HepG2 (cell line): ENCODE measurements at regions not wholly inside any gene's neighbourhood (a gene's known extent, or its start where the extent isn't known, plus 50 kb on each side); places are given as distances from the start of the nearest gene placed in this dataset.

Experiments
- ATAC-seq: fragments of 200-7000 bp; cut with Tn5 transposase; 3 replicates; pipeline ENCODE4 v1.9.1; 2020; ENCODE audit warnings: mild to moderate bottlenecking, moderate library complexity
- BruUV-seq: library from RNA; stranded (reverse); fragments of 400-500 nt; replicated peaks from 2 replicates; lab custom pipeline; 2021; lab: Mats Ljungman, UMichigan
- CTCF ChIA-PET: fragments of 300-600 bp; formaldehyde crosslinking; extraction: SDS; loops from one replicate; lab custom pipeline; 2021; ENCODE audit warnings: low total read pairs, inconsistent platforms, low intra/inter-chr PET ratio; lab: Yijun Ruan, JAX
- POLR2A ChIA-PET: fragments of 350-600 bp; sonication (Branson Sonifier 250); formaldehyde crosslinking; loops from one replicate; lab custom pipeline; 2020; ENCODE audit warnings: antibody characterized with exemption, inconsistent platforms; lab: Yijun Ruan, JAX
- DNase-seq: peaks from one replicate; pipeline ENCODE4 v3.0.0-alpha.2; 2015; ENCODE audit warnings: low spot score
- FAIRE-seq: peaks from 3 replicates; lab custom pipeline; 2011; peaks lifted over from hg19 to GRCh38; lab: Jason Lieb, UNC
- H2AFZ ChIP-seq: one replicate; pipeline ENCODE4 v1.6.1; 2011; ENCODE audit warnings: low read length, inconsistent platforms
- H3K27ac ChIP-seq: fragments of 300-600 bp; 3 replicates; pipeline ENCODE4 v1.8.0; 2011; ENCODE audit warnings: mixed run types, mild to moderate bottlenecking, mixed read lengths, low read length, inconsistent platforms; ENCODE audit not compliant: insufficient read depth; ENCODE audit errors: extremely low read length
- H3K27me3 ChIP-seq, 2 experiments: fragments of 200-600 bp in 1 of 2; 2 replicates in 1 of 2; 3 replicates in 1 of 2; pipeline versions ENCODE4 v1.6.0 to v1.8.0; 2011; ENCODE audit warnings: low read length in 2 of 2, mild to moderate bottlenecking in 2 of 2, moderate library complexity in 2 of 2, inconsistent platforms in 1 of 2; ENCODE audit not compliant: insufficient read depth in 2 of 2, control insufficient read depth in 1 of 2
- H3K36me3 ChIP-seq, 2 experiments: fragments of 200-600 bp in 1 of 2; replicated peaks in 1 of 2; 2 replicates in 1 of 2; 3 replicates in 1 of 2; pipeline versions ENCODE4 v1.5.1 to v1.8.0; 2011; ENCODE audit warnings: low read length in 2 of 2, inconsistent platforms in 1 of 2; ENCODE audit not compliant: insufficient read depth in 2 of 2, control insufficient read depth in 1 of 2
- H3K4me1 ChIP-seq: 2 replicates; pipeline ENCODE4 v1.5.1; 2012; ENCODE audit warnings: low read length, inconsistent platforms; ENCODE audit not compliant: insufficient read depth
- H3K4me2 ChIP-seq: 2 replicates; pipeline ENCODE4 v1.6.0; 2011; ENCODE audit warnings: low read depth, low read length, inconsistent platforms
- H3K4me3 ChIP-seq, 3 experiments: fragments of 200-600 bp in 1 of 3; sonication (generic), shearing (Covaris generic) in 1 of 3; replicated peaks in 1 of 3; 2 replicates each; pipeline ENCODE4 v1.5.1; 2011 to 2016; ENCODE audit warnings: low read length in 3 of 3, inconsistent platforms in 2 of 3, low read depth in 2 of 3, mild to moderate bottlenecking in 2 of 3, control low read depth in 1 of 3, mixed read lengths in 1 of 3; ENCODE audit not compliant: insufficient read depth in 1 of 3
- H3K79me2 ChIP-seq: one replicate; pipeline ENCODE4 v1.6.1; 2011; ENCODE audit warnings: low read length, inconsistent platforms; ENCODE audit not compliant: insufficient read depth
- H3K9ac ChIP-seq: 2 replicates; pipeline ENCODE4 v1.6.0; 2011; ENCODE audit warnings: mild to moderate bottlenecking, low read depth, low read length, inconsistent platforms; ENCODE audit not compliant: insufficient read depth
- H3K9me3 ChIP-seq: 2 replicates; pipeline ENCODE4 v1.5.1; 2012; ENCODE audit warnings: mild to moderate bottlenecking, low read length
- H4K20me1 ChIP-seq: 2 replicates; pipeline ENCODE4 v1.6.0; 2011; ENCODE audit warnings: inconsistent platforms, mild to moderate bottlenecking, low read length, moderate library complexity; ENCODE audit not compliant: insufficient read depth
- ATRX ChIP-seq: sonication (generic); formaldehyde crosslinking; IDR thresholded peaks from 2 replicates; pipeline ENCODE4 v1.4.0; 2020; ENCODE audit warnings: missing genetic modification reagents, borderline replicate concordance
- BORCS8-MEF2B ChIP-seq: sonication (generic); formaldehyde crosslinking; IDR thresholded peaks from 2 replicates; pipeline ENCODE4 v1.8.0; 2022; ENCODE audit warnings: mild to moderate bottlenecking, missing genetic modification reagents
- GMEB1 ChIP-seq: sonication (generic); formaldehyde crosslinking; IDR thresholded peaks from 2 replicates; pipeline ENCODE4 v1.5.1; 2020; ENCODE audit warnings: missing genetic modification reagents, mild to moderate bottlenecking, borderline replicate concordance
- MNT ChIP-seq: fragments of 450-650 bp; IDR thresholded peaks from 2 replicates; pipeline ENCODE4 v1.6.1; 2016
- MXD4 ChIP-seq: IDR thresholded peaks from 2 replicates; pipeline ENCODE4 v1.6.1; 2016; ENCODE audit warnings: mild to moderate bottlenecking, missing biosample characterization, missing genetic modification reagents
- NR2F1 ChIP-seq, 2 experiments: fragments of 450-650 bp in 1 of 2; formaldehyde crosslinking in 1 of 2; IDR thresholded peaks; 2 replicates each; pipeline versions ENCODE4 v1.5.0 to v1.6.1; 2016 to 2020; ENCODE audit warnings: mild to moderate bottlenecking in 1 of 2, missing compliant biosample characterization in 1 of 2, missing genetic modification reagents in 1 of 2, moderate library complexity in 1 of 2
- RAD21 ChIP-seq: fragments of 450-650 bp; formaldehyde crosslinking; IDR thresholded peaks from 2 replicates; pipeline ENCODE4 v1.5.0; 2020; ENCODE audit warnings: mild to moderate bottlenecking
- ZBTB20 ChIP-seq: sonication (generic); formaldehyde crosslinking; IDR thresholded peaks from 2 replicates; pipeline ENCODE4 v1.8.1; 2023; ENCODE audit warnings: missing genetic modification reagents, low read depth, mild to moderate bottlenecking, borderline replicate concordance
- ZBTB42 ChIP-seq: sonication (generic); formaldehyde crosslinking; IDR thresholded peaks from 2 replicates; pipeline ENCODE4 v1.5.0; 2020; ENCODE audit warnings: mild to moderate bottlenecking, missing genetic modification reagents
- ZNF232 ChIP-seq: sonication (generic); formaldehyde crosslinking; IDR thresholded peaks from 2 replicates; pipeline ENCODE4 v1.4.0; 2020; ENCODE audit warnings: missing genetic modification reagents, borderline replicate concordance
- ZNF460 ChIP-seq: sonication (generic); formaldehyde crosslinking; IDR thresholded peaks from 2 replicates; pipeline ENCODE4 v1.5.1; 2020; ENCODE audit warnings: missing genetic modification reagents, mild to moderate bottlenecking, borderline replicate concordance
- ZNF546 ChIP-seq: sonication (generic); formaldehyde crosslinking; conservative IDR thresholded peaks from 2 replicates; pipeline ENCODE4 v1.8.1; 2023; ENCODE audit warnings: mild to moderate bottlenecking, missing genetic modification reagents
- ZNF576 ChIP-seq: sonication (generic); formaldehyde crosslinking; IDR thresholded peaks from 2 replicates; pipeline ENCODE4 v1.4.0; 2020; ENCODE audit warnings: mild to moderate bottlenecking, missing genetic modification reagents
- ZNF841 ChIP-seq: sonication (generic); formaldehyde crosslinking; IDR thresholded peaks from 2 replicates; pipeline ENCODE4 v1.8.1; 2023; ENCODE audit warnings: missing genetic modification reagents, borderline replicate concordance
- ZSCAN29 ChIP-seq: sonication (generic); formaldehyde crosslinking; conservative IDR thresholded peaks from 2 replicates; pipeline ENCODE4 v1.4.0; 2020; ENCODE audit warnings: mild to moderate bottlenecking, missing genetic modification reagents
- WGBS: methylation state at CpG from one replicate; pipeline ENCODE4 v1.1.6; 2017; ENCODE audit warnings: low lambda C conversion rate; 5-methylcytosine and 5-hydroxymethylcytosine counted together
- in situ Hi-C: cut with HindIII; loops from 2 replicates; pipeline ENCODE4 v1.10.0; 2017; ENCODE audit warnings: low pct_unique_long_range_greater_than_20kb; ENCODE audit not compliant: extremely low pct_ligation_motif_present
- intact Hi-C: fragments of 100-400 bp; cut with micrococcal nuclease; formaldehyde crosslinking; loops from one replicate; pipeline ENCODE4 v1.10.0; 2022; ENCODE audit not compliant: unreplicated experiment

- no TSS peak for BruUV-seq
- H3K4me2 ChIP-seq: no peak overlapping the region
- H3K79me2 ChIP-seq: no peaks in the 10 kb centered on the region
- ATAC-seq (no peak), DNase-seq (no peak), FAIRE-seq (no peak)
- in situ Hi-C loops: no loop called here
- H3K27me3 ChIP-seq: no peaks in the 10 kb centered on the region
- 0% methylated on average over 2 of the region's 2 CpGs for WGBS
- H4K20me1 ChIP-seq: no peaks in the 10 kb centered on the region
- ChIA-PET CTCF (no interaction called here), POLR2A (no interaction called here)
- TF ChIP-seq GMEB1 (CRISPR knock-in tag) (no peak), MNT (no peak), ZNF232 (CRISPR knock-in tag) (no peak), NR2F1 (CRISPR knock-in tag; IDR thresholded peaks at IDR 0.05) (no peak), ZNF576 (CRISPR knock-in tag) (no peak), RAD21 (CRISPR knock-in tag) (no peak), ZSCAN29 (CRISPR knock-in tag) (no peak), ZBTB42 (CRISPR knock-in tag) (no peak), MXD4 (no peak), ZBTB20 (CRISPR knock-in tag) (no peak), ZNF841 (CRISPR knock-in tag) (no peak), BORCS8-MEF2B (CRISPR knock-in tag) (no peak), ZNF460 (CRISPR knock-in tag) (no peak), ATRX (CRISPR knock-in tag) (no peak), ZNF546 (CRISPR knock-in tag) (no peak)
- no peak overlapping the region for H2AFZ ChIP-seq
- no peak overlapping the region for H3K9ac ChIP-seq
- no peaks in the 10 kb centered on the region for H3K36me3 ChIP-seq
- no peaks in the 10 kb centered on the region for H3K9me3 ChIP-seq
- H3K27ac ChIP-seq: no peak overlapping the region
- intact Hi-C loops: no loop called here
- no peaks in the 10 kb centered on the region for H3K4me1 ChIP-seq
- no peak overlapping the region for H3K4me3 ChIP-seq
These were observed 489.6 kb upstream of the PIK3C3 start for GRCh38 chr18:41465386-41465785.
